Ovary (tissue), 7 donors: ENCODE measurements at regions not wholly inside any gene's neighbourhood (a gene's known extent, or its start where the extent isn't known, plus 50 kb on each side); places are given as distances from the start of the nearest gene placed in this dataset.

Source experiments
- DNase-seq, 5 donors: peaks; one replicate each; pipeline ENCODE4 v3.0.0-alpha.2; 2019 to 2020
- H3K27ac ChIP-seq, 2 donors: fragments of 200-600 bp; one replicate each; pipeline versions ENCODE4 v1.5.1 to v1.8.0; 2019 to 2022
- H3K27me3 ChIP-seq: fragments of 200-600 bp; one replicate; pipeline ENCODE4 v1.8.0; 2022
- H3K36me3 ChIP-seq: fragments of 200-600 bp; sonication (generic); one replicate; pipeline ENCODE4 v1.5.1; 2019
- H3K4me1 ChIP-seq: one replicate; pipeline ENCODE4 v1.8.1; 2013; ENCODE audit warnings: mild to moderate bottlenecking, moderate library complexity; ENCODE audit not compliant: insufficient read depth
- H3K4me3 ChIP-seq: fragments of 200-600 bp; sonication (generic); one replicate; pipeline ENCODE4 v1.5.1; 2017
- H3K9me3 ChIP-seq, 2 donors: fragments of 200-600 bp in 1 of 2; sonication (generic) in 1 of 2; one replicate each; pipeline versions ENCODE4 v1.5.1 to v1.8.1; 2013 to 2019; ENCODE audit warnings: mild to moderate bottlenecking in 1 of 2, moderate library complexity in 1 of 2
- EP300 ChIP-seq: sonication (generic); formaldehyde crosslinking; IDR thresholded peaks from one replicate; pipeline ENCODE4 v1.6.1; 2017; ENCODE audit warnings: antibody characterized with exemption
- POLR2A ChIP-seq: fragments of 450-650 bp; IDR thresholded peaks from one replicate; pipeline ENCODE4 v1.6.1; 2017; ENCODE audit warnings: antibody characterized with exemption, mild to moderate bottlenecking, moderate library complexity
- WGBS, 3 donors: extraction: QIAGEN DNeasy Blood & Tissue Kit in 1 of 3; methylation state at CpG; one replicate each; pipeline versions ENCODE4 v1.1.5 to v1.1.7; 2013 to 2017; 5-methylcytosine and 5-hydroxymethylcytosine counted together
- intact Hi-C, 4 donors: fragments of 100-400 bp; cut with DNase I; formaldehyde crosslinking; loops; one replicate each; pipeline versions ENCODE4 v1.11.0 to v1.15.1; 2022 to 2023
- TF ChIP-seq, protein P1 (sequence below), 3 donors: fragments of 450-650 bp in 2 of 3; fragments of 200-600 bp in 1 of 3; IDR thresholded peaks; one replicate each; pipeline versions ENCODE4 v1.5.1 to v1.8.0; 2016 to 2022; ENCODE audit warnings: antibody characterized with exemption in 3 of 3, mild to moderate bottlenecking in 1 of 3
- donor health status: DM: no; HTN: no; CAD: no; lungs with moderate emphysema.
- donor health status: DM: no; HTN: no; CAD: no.
- donor health status: Bipolar disorder and iron deficiency.
- donor health status: DM: no; HTN: no; CAD: no.
- donor health status: DM: yes; HTN: yes; CAD: no.

DNA sequence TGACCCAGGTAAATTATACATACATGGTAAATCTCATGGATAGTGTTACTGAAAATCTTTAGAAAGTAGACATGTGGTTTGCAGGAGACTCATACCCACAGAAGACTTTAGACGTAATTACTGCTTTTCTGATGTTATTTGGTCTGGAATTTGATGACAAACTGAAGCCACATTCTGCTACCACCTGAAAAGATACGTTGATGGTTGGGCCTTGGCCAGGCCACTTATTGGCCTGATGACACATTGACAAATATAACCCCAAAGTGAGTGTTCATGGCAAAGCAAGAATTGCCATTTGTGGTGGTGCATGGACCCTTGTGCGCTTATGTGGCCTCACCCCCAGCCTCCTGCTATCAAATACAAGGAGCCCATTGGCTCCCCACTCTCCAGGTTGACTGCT is 155.6 kb downstream of the METTL4 start:
- no peaks in the 10 kb centered on the region for H3K4me1 ChIP-seq
- H3K27me3 ChIP-seq: no peaks in the 10 kb centered on the region
- TF ChIP-seq, protein P1, sequence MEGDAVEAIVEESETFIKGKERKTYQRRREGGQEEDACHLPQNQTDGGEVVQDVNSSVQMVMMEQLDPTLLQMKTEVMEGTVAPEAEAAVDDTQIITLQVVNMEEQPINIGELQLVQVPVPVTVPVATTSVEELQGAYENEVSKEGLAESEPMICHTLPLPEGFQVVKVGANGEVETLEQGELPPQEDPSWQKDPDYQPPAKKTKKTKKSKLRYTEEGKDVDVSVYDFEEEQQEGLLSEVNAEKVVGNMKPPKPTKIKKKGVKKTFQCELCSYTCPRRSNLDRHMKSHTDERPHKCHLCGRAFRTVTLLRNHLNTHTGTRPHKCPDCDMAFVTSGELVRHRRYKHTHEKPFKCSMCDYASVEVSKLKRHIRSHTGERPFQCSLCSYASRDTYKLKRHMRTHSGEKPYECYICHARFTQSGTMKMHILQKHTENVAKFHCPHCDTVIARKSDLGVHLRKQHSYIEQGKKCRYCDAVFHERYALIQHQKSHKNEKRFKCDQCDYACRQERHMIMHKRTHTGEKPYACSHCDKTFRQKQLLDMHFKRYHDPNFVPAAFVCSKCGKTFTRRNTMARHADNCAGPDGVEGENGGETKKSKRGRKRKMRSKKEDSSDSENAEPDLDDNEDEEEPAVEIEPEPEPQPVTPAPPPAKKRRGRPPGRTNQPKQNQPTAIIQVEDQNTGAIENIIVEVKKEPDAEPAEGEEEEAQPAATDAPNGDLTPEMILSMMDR (IDR thresholded peaks at IDR 0.05): no peak
- TF ChIP-seq POLR2A (no peak), EP300 (no peak)
- no peak for DNase-seq
- H3K9me3 ChIP-seq: no peaks in the 10 kb centered on the region
- no peak overlapping the region for H3K27ac ChIP-seq
- no peak overlapping the region for H3K4me3 ChIP-seq
- intact Hi-C loops: loop anchor here in 1 of 4 donors (5.0 kb wide), 1 partner anchor 1282 kb away; no protein-coding TSS in a partner anchor
- WGBS, 3 donors: 85 to 91% (median 90%) methylated on average over 3 of the region's 3 CpGs
- no peaks in the 10 kb centered on the region for H3K36me3 ChIP-seq

DNA sequence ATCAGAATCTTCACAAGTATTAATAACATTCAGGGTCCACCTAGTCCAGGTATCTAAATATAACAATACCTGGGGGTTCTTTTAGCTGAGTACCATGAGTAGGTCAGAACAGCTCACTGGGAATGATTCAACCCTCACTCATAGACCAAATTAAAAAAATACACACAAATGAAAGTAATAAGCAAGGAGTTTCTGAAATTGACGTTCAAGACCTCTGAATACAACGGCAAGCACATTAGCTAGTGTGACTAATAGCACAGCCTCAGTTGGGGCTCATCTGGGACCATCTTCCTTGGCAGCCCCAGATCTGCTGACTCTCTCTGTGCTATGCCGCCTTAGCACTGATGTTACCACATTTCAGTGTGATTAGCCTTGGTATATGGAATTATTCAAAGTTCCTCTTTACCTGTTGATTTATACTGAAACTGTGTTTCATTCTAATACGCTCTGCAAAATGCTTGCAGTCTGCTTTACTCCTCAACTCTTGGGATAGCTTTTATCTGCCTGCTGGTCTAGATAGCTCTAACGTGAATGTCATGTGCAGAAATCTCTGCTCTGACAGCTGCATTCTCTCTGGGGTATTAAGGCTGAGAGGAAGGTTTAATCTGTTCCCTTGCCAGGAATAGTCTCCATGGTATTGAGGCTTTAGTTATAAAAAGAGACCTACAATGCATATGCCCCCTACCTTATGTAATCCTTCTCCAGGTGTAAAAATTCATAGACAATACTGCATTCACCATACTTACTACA is 153.3 kb downstream of the METTL4 start:
- H3K36me3 ChIP-seq: no peaks in the 10 kb centered on the region
- intact Hi-C loops: loop anchor here in 1 of 4 donors (5.0 kb wide), 1 partner anchor 1279 kb away; no protein-coding TSS in a partner anchor
- H3K27ac ChIP-seq: no peak overlapping the region
- H3K27me3 ChIP-seq: no peaks in the 10 kb centered on the region
- no peak for DNase-seq
- H3K9me3 ChIP-seq: no peaks in the 10 kb centered on the region
- H3K4me3 ChIP-seq: no peak overlapping the region
- H3K4me1 ChIP-seq: no peaks in the 10 kb centered on the region
- TF ChIP-seq EP300 (no peak), POLR2A (no peak)
- TF ChIP-seq, protein P1 (IDR thresholded peaks at IDR 0.05): no peak
- 59 to 69% (median 60%) methylated on average over 5 of the region's 5 CpGs for WGBS, 3 donors

DNA sequence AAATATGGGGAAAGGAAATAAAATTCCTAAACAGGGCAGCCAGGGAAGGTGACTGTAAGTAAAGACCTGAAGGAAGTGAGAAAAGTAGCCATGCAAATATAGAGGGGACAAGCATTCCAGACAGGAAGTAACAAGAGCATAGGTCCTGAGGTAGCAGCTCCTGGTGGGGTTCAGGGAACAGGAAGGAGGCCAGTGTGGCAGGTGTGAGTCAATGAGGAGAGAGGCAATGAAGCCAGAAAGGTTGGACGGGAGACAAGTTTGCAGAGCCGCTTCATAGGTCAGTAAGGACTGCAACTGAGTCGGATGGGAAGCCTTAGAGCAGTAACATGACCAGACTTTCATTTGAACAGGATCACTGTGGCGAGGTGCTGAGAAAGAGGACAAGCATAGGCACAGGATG is 150.9 kb downstream of the METTL4 start:
- no peak overlapping the region for H3K27ac ChIP-seq
- 86 to 92% (median 88%) methylated on average over 4 of the region's 4 CpGs for WGBS, 3 donors
- no peaks in the 10 kb centered on the region for H3K4me1 ChIP-seq
- no peaks in the 10 kb centered on the region for H3K36me3 ChIP-seq
- no peak for DNase-seq
- intact Hi-C loops: no loop called here
- H3K9me3 ChIP-seq: no peaks in the 10 kb centered on the region
- no peak overlapping the region for H3K4me3 ChIP-seq
- H3K27me3 ChIP-seq: no peaks in the 10 kb centered on the region
- TF ChIP-seq POLR2A (no peak), EP300 (no peak)
- TF ChIP-seq, protein P1 (IDR thresholded peaks at IDR 0.05): no peak

DNA sequence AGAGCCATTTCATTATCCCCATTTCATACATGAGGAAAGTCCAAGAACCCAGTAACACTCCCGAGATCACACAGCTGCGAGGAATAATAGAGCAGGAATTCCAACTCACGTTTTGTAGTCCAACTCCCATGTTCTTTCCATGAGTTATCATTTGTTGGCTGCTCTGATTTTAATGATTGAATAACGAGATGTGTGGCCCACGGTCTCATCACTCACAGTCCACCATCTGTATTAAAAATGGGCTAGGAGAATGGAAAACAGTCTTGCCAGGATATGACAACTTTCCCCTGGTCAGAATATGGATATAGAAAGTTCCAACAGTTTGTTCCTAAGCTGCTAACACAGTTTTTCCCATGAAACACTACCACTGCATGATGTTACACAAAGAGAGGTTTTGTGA is 147.5 kb downstream of the METTL4 start:
- no peaks in the 10 kb centered on the region for H3K4me1 ChIP-seq
- H3K9me3 ChIP-seq: no peaks in the 10 kb centered on the region
- intact Hi-C loops: no loop called here
- TF ChIP-seq, protein P1 (IDR thresholded peaks at IDR 0.05): no peak
- TF ChIP-seq EP300: no peak
- TF ChIP-seq POLR2A: no peak
- DNase-seq: no peak
- no peaks in the 10 kb centered on the region for H3K36me3 ChIP-seq
- no peaks in the 10 kb centered on the region for H3K27me3 ChIP-seq
- no peak overlapping the region for H3K4me3 ChIP-seq
- WGBS, 3 donors: 53 to 72% (median 56%) methylated on average over 5 of the region's 5 CpGs
- H3K27ac ChIP-seq: no peak overlapping the region
